ENCODE measurements at regions not wholly inside any gene's neighbourhood (a gene's known extent, or its start where the extent isn't known, plus 50 kb on each side); places are given as distances from the start of the nearest gene placed in this dataset.

- Histone ChIP-seq H3K9me3 (no peaks in the 10 kb centered on the region), H3K27me3 (no peaks in the 10 kb centered on the region), H3K4me1 (no peaks in the 10 kb centered on the region), H3K4me3 (no peak overlapping the region), H3K27ac (no peak overlapping the region), H3K36me3 (no peaks in the 10 kb centered on the region)
- intact Hi-C loops (cut with DNase I): no loop called here
- ATAC-seq (no peak), DNase-seq (no peak)
- TF ChIP-seq POLR2A (IDR thresholded peaks at IDR 0.05): no peak
- TF ChIP-seq CTCF (IDR thresholded peaks at IDR 0.05): no peak
Measured at GRCh38 chr2:180474716-180475115, 467.6 kb upstream of the CWC22 start.

GRCh38 chr2:180473456-180473855 lies 466.4 kb upstream of the CWC22 start:
- no peak overlapping the region for H3K27ac ChIP-seq
- no peaks in the 10 kb centered on the region for H3K27me3 ChIP-seq
- H3K4me3 ChIP-seq: no peak overlapping the region
- DNase-seq (no peak), ATAC-seq (no peak)
- intact Hi-C loops (cut with DNase I): no loop called here
- H3K9me3 ChIP-seq: no peaks in the 10 kb centered on the region
- TF ChIP-seq CTCF (IDR thresholded peaks at IDR 0.05) (no peak), POLR2A (IDR thresholded peaks at IDR 0.05) (no peak)
- no peaks in the 10 kb centered on the region for H3K36me3 ChIP-seq
- WGBS (ENCODE audit: insufficient coverage, low coverage, low lambda C conversion rate, missing lambda C conversion rate): 33% methylated on average over 1 of the region's 1 CpG
- H3K4me1 ChIP-seq: no peaks in the 10 kb centered on the region

- H3K27me3 ChIP-seq: no peaks in the 10 kb centered on the region
- WGBS (ENCODE audit: insufficient coverage, low coverage, low lambda C conversion rate, missing lambda C conversion rate): 30% methylated on average over 1 of the region's 1 CpG
- intact Hi-C loops (cut with DNase I): no loop called here
- no peaks in the 10 kb centered on the region for H3K4me1 ChIP-seq
- TF ChIP-seq POLR2A (IDR thresholded peaks at IDR 0.05): no peak
- no peak for TF ChIP-seq CTCF (IDR thresholded peaks at IDR 0.05)
- DNase-seq (no peak), ATAC-seq (no peak)
- no peaks in the 10 kb centered on the region for H3K36me3 ChIP-seq
- H3K9me3 ChIP-seq: no peaks in the 10 kb centered on the region
- no peak overlapping the region for H3K4me3 ChIP-seq
- no peak overlapping the region for H3K27ac ChIP-seq
Measured at GRCh38 chr2:180472133-180472532, 465.0 kb upstream of the CWC22 start.

GRCh38 chr2:180463608-180464007 lies 456.5 kb upstream of the CWC22 start:
- H3K36me3 ChIP-seq: no peaks in the 10 kb centered on the region
- no peaks in the 10 kb centered on the region for H3K27me3 ChIP-seq
- no peak overlapping the region for H3K27ac ChIP-seq
- DNase-seq: no peak
- TF ChIP-seq CTCF (IDR thresholded peaks at IDR 0.05) (no peak), POLR2A (IDR thresholded peaks at IDR 0.05) (no peak)
- ATAC-seq: no peak
- no peaks in the 10 kb centered on the region for H3K4me1 ChIP-seq
- H3K9me3 ChIP-seq: no peaks in the 10 kb centered on the region
- no peak overlapping the region for H3K4me3 ChIP-seq
- intact Hi-C loops (cut with DNase I): no loop called here

GRCh38 chr2:180461761-180462160 lies 454.7 kb upstream of the CWC22 start:
- no peaks in the 10 kb centered on the region for H3K36me3 ChIP-seq
- no peak overlapping the region for H3K4me3 ChIP-seq
- WGBS (ENCODE audit: insufficient coverage, low coverage, low lambda C conversion rate, missing lambda C conversion rate): 79% methylated on average over 3 of the region's 3 CpGs
- TF ChIP-seq CTCF (IDR thresholded peaks at IDR 0.05): no peak
- H3K4me1 ChIP-seq: no peaks in the 10 kb centered on the region
- DNase-seq (no peak), ATAC-seq (no peak)
- H3K27ac ChIP-seq: no peak overlapping the region
- intact Hi-C loops (cut with DNase I): no loop called here
- H3K9me3 ChIP-seq: no peaks in the 10 kb centered on the region
- no peaks in the 10 kb centered on the region for H3K27me3 ChIP-seq

Measured in right lobe of liver (tissue), 6 donors.